A549 (cell line): ENCODE measurements at regions not wholly inside any gene's neighbourhood (a gene's known extent, or its start where the extent isn't known, plus 50 kb on each side); places are given as distances from the start of the nearest gene placed in this dataset.

Experiments
- CHD2 ChIP-seq: fragments of 150-350 bp; IDR thresholded peaks from 2 replicates; pipeline ENCODE4 v1.6.1; 2014; ENCODE audit warnings: low read length; ENCODE audit not compliant: partially characterized antibody
- CTCF ChIP-seq: fragments of >200 bp; sonication (Bioruptor Twin); formaldehyde crosslinking; IDR thresholded peaks from 3 replicates; pipeline ENCODE4 v1.5.1; 2016
- E2F6 ChIP-seq: IDR thresholded peaks from 2 replicates; pipeline ENCODE4 v1.6.1; 2012; ENCODE audit warnings: low read depth, borderline replicate concordance
- HES2 ChIP-seq: fragments of >200 bp; sonication (Bioruptor Twin); formaldehyde crosslinking; IDR thresholded peaks from 2 replicates; pipeline ENCODE4 v1.6.1; 2016
- HOXB13 ChIP-seq: fragments of 250-450 bp; sonication (Bioruptor Pico); IDR thresholded peaks from 2 replicates; pipeline ENCODE4 v1.5.0; 2020; ENCODE audit warnings: low read depth, mild to moderate bottlenecking, moderate library complexity
- JUN ChIP-seq, 2 experiments: fragments of >200 bp; sonication (Bioruptor Twin); formaldehyde crosslinking; IDR thresholded peaks; 2 replicates in 1 of 2; 3 replicates in 1 of 2; pipeline ENCODE4 v1.6.1; 2016 to 2017
- KDM1A ChIP-seq: fragments of 200-600 bp; sonication (generic); IDR thresholded peaks from 2 replicates; pipeline ENCODE4 v1.6.1; 2016; ENCODE audit warnings: low read depth, mild to moderate bottlenecking
- MAX ChIP-seq: IDR thresholded peaks from 2 replicates; pipeline ENCODE4 v1.6.1; 2012
- MYC ChIP-seq: IDR thresholded peaks from 2 replicates; pipeline ENCODE4 v1.6.1; 2012; ENCODE audit warnings: mild to moderate bottlenecking, inconsistent platforms, low read length, improper control_type of control experiment, borderline replicate concordance
- NPAS2 ChIP-seq: fragments of 250-450 bp; sonication (Bioruptor Pico); IDR thresholded peaks from 2 replicates; pipeline ENCODE4 v1.8.0; 2022; ENCODE audit warnings: mild to moderate bottlenecking, moderate library complexity, borderline replicate concordance
- POLR2A ChIP-seq: IDR thresholded peaks from 2 replicates; pipeline ENCODE4 v1.6.1; 2012; ENCODE audit warnings: mild to moderate bottlenecking, low read length
- RAD21 ChIP-seq, 2 experiments: fragments of >200 bp in 1 of 2; sonication (Bioruptor Twin) in 1 of 2; formaldehyde crosslinking in 1 of 2; IDR thresholded peaks in 1 of 2; conservative IDR thresholded peaks in 1 of 2; 2 replicates in 1 of 2; 3 replicates in 1 of 2; pipeline ENCODE4 v1.6.1; 2012 to 2018; ENCODE audit warnings: inconsistent platforms in 1 of 2
- SMC3 ChIP-seq: fragments of >200 bp; sonication (Bioruptor Twin); formaldehyde crosslinking; IDR thresholded peaks from 3 replicates; pipeline ENCODE4 v1.6.1; 2018; ENCODE audit warnings: inconsistent platforms

- TF ChIP-seq POLR2A: no peak
- TF ChIP-seq CTCF: no peak
- no peak for TF ChIP-seq MAX
- TF ChIP-seq E2F6: no peak
- TF ChIP-seq RAD21 (conservative IDR thresholded peaks at IDR 0.05 in 1 of 2, IDR thresholded peaks at IDR 0.05 in 1 of 2): no peak
- TF ChIP-seq JUN (IDR thresholded peaks at IDR 0.05): no peak
- no peak for TF ChIP-seq SMC3
- no peak for TF ChIP-seq MYC
- no peak for TF ChIP-seq HES2
- no peak for TF ChIP-seq CHD2
- TF ChIP-seq HOXB13 (CRISPR knock-in tag): no peak
- TF ChIP-seq NPAS2 (CRISPR knock-in tag): no peak
- TF ChIP-seq KDM1A: no peak
Measured at GRCh38 chr2:120477198-120477597, 131.3 kb downstream of the INHBB start.
